Adrenal gland (tissue), 9 donors: ENCODE measurements at regions not wholly inside any gene's neighbourhood (a gene's known extent, or its start where the extent isn't known, plus 50 kb on each side); places are given as distances from the start of the nearest gene placed in this dataset.

Source experiments
- DNase-seq, 7 donors: peaks; one replicate each; pipeline ENCODE4 v3.0.0-alpha.2; 2019 to 2020
- H3K27ac ChIP-seq, 5 donors: fragments of 200-600 bp; sonication (generic) in 4 of 5; 1 replicate in 3 of 5; 2 replicates in 2 of 5; pipeline versions ENCODE4 v1.5.1 to v1.8.0; 2016 to 2020; ENCODE audit warnings: mild to moderate bottlenecking in 1 of 5
- H3K27me3 ChIP-seq: fragments of 200-600 bp; 2 replicates; pipeline ENCODE4 v1.8.0; 2021
- H3K36me3 ChIP-seq, 2 donors: fragments of 200-600 bp; replicated peaks in 1 of 2; 1 replicate in 1 of 2; 2 replicates in 1 of 2; pipeline versions ENCODE4 v1.5.1 to v1.8.0; 2018 to 2022
- H3K4me1 ChIP-seq, 2 donors: fragments of 200-600 bp; replicated peaks in 1 of 2; 1 replicate in 1 of 2; 2 replicates in 1 of 2; pipeline versions ENCODE4 v1.5.1 to v1.8.0; 2018 to 2021
- H3K4me3 ChIP-seq, 4 donors: fragments of 200-600 bp; sonication (generic) in 3 of 4; one replicate each; pipeline ENCODE4 v1.5.1; 2016 to 2018
- H3K9me3 ChIP-seq, 3 donors: fragments of 200-600 bp; sonication (generic) in 1 of 3; replicated peaks in 1 of 3; 1 replicate in 2 of 3; 2 replicates in 1 of 3; pipeline versions ENCODE4 v1.5.1 to v1.8.0; 2016 to 2021
- CTCF ChIP-seq, 6 experiments: fragments of 450-650 bp in 4 of 6; fragments of 200-600 bp in 2 of 6; sonication (generic) in 1 of 6; IDR thresholded peaks; 1 replicate in 5 of 6; 2 replicates in 1 of 6; pipeline versions ENCODE4 v1.5.1 to v1.8.0; 2016 to 2021; ENCODE audit warnings: antibody characterized with exemption in 6 of 6, mild to moderate bottlenecking in 2 of 6, moderate library complexity in 1 of 6
- POLR2A ChIP-seq, 2 donors: fragments of 450-650 bp; IDR thresholded peaks; one replicate each; pipeline ENCODE4 v1.6.1; 2017; ENCODE audit warnings: antibody characterized with exemption in 2 of 2, mild to moderate bottlenecking in 2 of 2, moderate library complexity in 1 of 2
- WGBS, 4 donors: extraction: QIAGEN DNeasy Blood & Tissue Kit in 2 of 4; methylation state at CpG; one replicate each; pipeline versions ENCODE4 v1.1.5 to v1.1.7; 2013 to 2017; 5-methylcytosine and 5-hydroxymethylcytosine counted together
- intact Hi-C, 2 donors: fragments of 100-400 bp; cut with DNase I; formaldehyde crosslinking; loops; one replicate each; pipeline versions ENCODE4 v1.14.1 to v1.15.0; 2022 to 2023
- donor health status: healthy with polysubstance abuse.
- donor health status: Bipolar disorder and iron deficiency.
- donor health status: DM: yes; HTN: yes; CAD: no.
- donor health status: DM: no; HTN: no; CAD: no.
- donor health status: DM: no; HTN: no; CAD: no.

DNA sequence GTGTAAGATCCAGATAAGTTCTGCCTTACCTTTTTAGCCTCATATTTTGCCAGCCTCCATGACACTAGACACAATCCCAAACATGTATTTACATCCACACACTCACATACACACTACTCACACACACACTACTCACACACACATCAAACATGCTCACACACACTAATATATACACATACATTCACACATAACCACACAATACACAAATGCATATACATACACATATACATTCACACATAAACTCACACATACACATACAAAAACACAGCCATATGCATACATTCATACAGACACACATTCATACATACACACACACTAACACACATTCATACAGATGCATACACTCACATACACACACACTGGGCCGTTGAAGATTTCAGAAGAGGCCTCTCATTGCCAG lies 109.5 kb downstream of the MAIP1 start:
- Histone ChIP-seq H3K9me3 (no peaks in the 10 kb centered on the region), H3K4me3 (no peak overlapping the region), H3K27me3 (no peaks in the 10 kb centered on the region), H3K27ac (no peak overlapping the region), H3K36me3 (no peaks in the 10 kb centered on the region), H3K4me1 (no peaks in the 10 kb centered on the region)
- intact Hi-C loops = no loop called here
- no peak for DNase-seq
- no peak for TF ChIP-seq POLR2A (IDR thresholded peaks at IDR 0.05)
- TF ChIP-seq CTCF (IDR thresholded peaks at IDR 0.05) = no peak
- 50 to 77% (median 55%) methylated on average over 1 of the region's 1 CpG for WGBS, 4 donors

- no peak overlapping the region for H3K4me3 ChIP-seq
- H3K27ac ChIP-seq = no peak overlapping the region
- H3K27me3 ChIP-seq = no peaks in the 10 kb centered on the region
- H3K4me1 ChIP-seq = no peaks in the 10 kb centered on the region
- DNase-seq = no peak
- 54 to 69% (median 60%) methylated on average over 2 of the region's 2 CpGs for WGBS, 4 donors
- H3K36me3 ChIP-seq = no peaks in the 10 kb centered on the region
- TF ChIP-seq POLR2A (IDR thresholded peaks at IDR 0.05) (no peak), CTCF (IDR thresholded peaks at IDR 0.05) (no peak)
- intact Hi-C loops = no loop called here
- no peaks in the 10 kb centered on the region for H3K9me3 ChIP-seq
Observed at GRCh38 chr2:200065477-200065876, 110.1 kb downstream of the MAIP1 start.

DNA sequence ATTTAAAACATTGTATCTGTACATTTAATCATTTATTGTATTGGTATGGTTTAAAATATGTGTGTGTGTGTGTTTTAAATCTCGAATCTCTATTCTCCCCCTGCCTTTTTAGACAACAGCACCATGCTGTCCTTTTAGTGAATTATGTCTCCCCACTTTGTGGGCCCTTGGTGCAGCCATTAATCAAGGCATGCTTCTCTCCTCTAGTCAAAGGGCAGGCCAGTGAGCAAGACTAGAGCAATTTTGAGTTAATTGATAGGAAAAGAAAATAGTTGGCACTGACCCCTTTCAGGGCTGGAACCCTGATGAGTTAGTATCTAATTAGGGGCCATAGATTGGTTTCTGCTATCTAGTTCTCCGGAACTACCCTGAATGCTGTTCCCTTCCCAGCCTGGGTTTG lies 111.0 kb downstream of the MAIP1 start:
- no peak for DNase-seq
- Histone ChIP-seq H3K36me3 (no peaks in the 10 kb centered on the region), H3K4me1 (no peaks in the 10 kb centered on the region), H3K27me3 (no peaks in the 10 kb centered on the region), H3K4me3 (no peak overlapping the region), H3K27ac (no peak overlapping the region), H3K9me3 (no peaks in the 10 kb centered on the region)
- no peak for TF ChIP-seq POLR2A (IDR thresholded peaks at IDR 0.05)
- no peak for TF ChIP-seq CTCF (IDR thresholded peaks at IDR 0.05)
- intact Hi-C loops = no loop called here
- 55 to 70% (median 64%) methylated on average over 2 of the region's 2 CpGs for WGBS, 4 donors

DNA sequence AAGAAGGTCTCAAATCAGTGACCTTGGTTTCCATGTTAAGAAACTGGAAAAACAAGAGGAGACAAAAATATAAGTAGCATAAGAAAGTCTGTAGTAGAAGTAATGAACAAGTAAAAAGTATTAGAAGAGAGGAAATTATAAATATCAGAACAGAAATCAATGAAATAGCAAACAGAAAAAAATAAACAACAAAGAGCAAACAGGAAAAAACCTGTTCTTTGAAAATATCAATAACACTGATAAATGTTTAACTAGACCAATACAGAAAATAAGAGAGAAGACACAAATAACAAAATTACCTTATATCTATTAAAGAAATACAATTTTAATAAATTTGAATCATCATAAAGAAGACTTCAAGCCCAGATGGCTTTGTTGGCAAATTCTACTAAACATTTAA lies 113.3 kb downstream of the MAIP1 start:
- no peak for DNase-seq
- no peaks in the 10 kb centered on the region for H3K36me3 ChIP-seq
- TF ChIP-seq CTCF (IDR thresholded peaks at IDR 0.05) = no peak
- no peak for TF ChIP-seq POLR2A (IDR thresholded peaks at IDR 0.05)
- H3K4me1 ChIP-seq = no peaks in the 10 kb centered on the region
- H3K27me3 ChIP-seq = no peaks in the 10 kb centered on the region
- no peak overlapping the region for H3K4me3 ChIP-seq
- intact Hi-C loops = no loop called here
- H3K9me3 ChIP-seq = no peaks in the 10 kb centered on the region
- no peak overlapping the region for H3K27ac ChIP-seq
